ENCODE measurements at regions not wholly inside any gene's neighbourhood (a gene's known extent, or its start where the extent isn't known, plus 50 kb on each side); places are given as distances from the start of the nearest gene placed in this dataset.

GRCh38 chr15:39177561-39177960 is 403.3 kb upstream of the THBS1 start:
- Histone ChIP-seq H3K36me3 (ENCODE audit: control insufficient read depth, insufficient read depth, low read length) (no peaks in the 10 kb centered on the region), H3K9me3 (ENCODE audit: control insufficient read depth, low read length) (no peaks in the 10 kb centered on the region), H3K4me1 (ENCODE audit: control insufficient read depth, insufficient read depth, low read length) (peaks cover 5% of the 10 kb centered on the region), H3K4me3 (ENCODE audit: insufficient read depth, low read depth, low read length) (no peak overlapping the region), H3K27me3 (ENCODE audit: control insufficient read depth, insufficient read depth, low read length, poor library complexity, severe bottlenecking) (no peaks in the 10 kb centered on the region), H3K27ac (ENCODE audit: insufficient read depth, low read depth, low read length, poor library complexity, severe bottlenecking) (no peak overlapping the region)
- 93 to 96% methylated on average over 4 of the region's 4 CpGs for WGBS, 2 experiments

GRCh38 chr15:39180030-39180429 is 400.8 kb upstream of the THBS1 start:
- Histone ChIP-seq H3K27me3 (ENCODE audit: control insufficient read depth, insufficient read depth, low read length, poor library complexity, severe bottlenecking) (no peaks in the 10 kb centered on the region), H3K9me3 (ENCODE audit: control insufficient read depth, low read length) (no peaks in the 10 kb centered on the region), H3K4me1 (ENCODE audit: control insufficient read depth, insufficient read depth, low read length) (no peaks in the 10 kb centered on the region), H3K27ac (ENCODE audit: insufficient read depth, low read depth, low read length, poor library complexity, severe bottlenecking) (no peak overlapping the region), H3K36me3 (ENCODE audit: control insufficient read depth, insufficient read depth, low read length) (no peaks in the 10 kb centered on the region), H3K4me3 (ENCODE audit: insufficient read depth, low read depth, low read length) (no peak overlapping the region)
- 86 to 100% methylated on average over 1 of the region's 1 CpG for WGBS, 2 experiments

GRCh38 chr15:39180483-39180933 is 400.4 kb upstream of the THBS1 start:
- Histone ChIP-seq H3K4me1 (ENCODE audit: control insufficient read depth, insufficient read depth, low read length) (no peaks in the 10 kb centered on the region), H3K27me3 (ENCODE audit: control insufficient read depth, insufficient read depth, low read length, poor library complexity, severe bottlenecking) (no peaks in the 10 kb centered on the region), H3K27ac (ENCODE audit: insufficient read depth, low read depth, low read length, poor library complexity, severe bottlenecking) (no peak overlapping the region)

GRCh38 chr15:39181056-39181747 is 399.7 kb upstream of the THBS1 start:
- Histone ChIP-seq H3K4me1 (ENCODE audit: control insufficient read depth, insufficient read depth, low read length) (no peaks in the 10 kb centered on the region), H3K9me3 (ENCODE audit: control insufficient read depth, low read length) (no peaks in the 10 kb centered on the region), H3K36me3 (ENCODE audit: control insufficient read depth, insufficient read depth, low read length) (no peaks in the 10 kb centered on the region), H3K27ac (ENCODE audit: insufficient read depth, low read depth, low read length, poor library complexity, severe bottlenecking) (no peak overlapping the region), H3K4me3 (ENCODE audit: insufficient read depth, low read depth, low read length) (no peak overlapping the region), H3K27me3 (ENCODE audit: control insufficient read depth, insufficient read depth, low read length, poor library complexity, severe bottlenecking) (no peaks in the 10 kb centered on the region)
- WGBS, 2 experiments: 60 to 91% methylated on average over 1 of the region's 1 CpG

More at GRCh38 chr15:39180483-39180933, 400.4 kb upstream of the THBS1 start:
- Histone ChIP-seq H3K9me3 (ENCODE audit: control insufficient read depth, low read length) (no peaks in the 10 kb centered on the region), H3K36me3 (ENCODE audit: control insufficient read depth, insufficient read depth, low read length) (no peaks in the 10 kb centered on the region), H3K4me3 (ENCODE audit: insufficient read depth, low read depth, low read length) (no peak overlapping the region)

GRCh38 chr15:39181940-39182339 is 398.9 kb upstream of the THBS1 start:
- no peaks in the 10 kb centered on the region for H3K36me3 ChIP-seq (ENCODE audit: control insufficient read depth, insufficient read depth, low read length)
- H3K27me3 ChIP-seq (ENCODE audit: control insufficient read depth, insufficient read depth, low read length, poor library complexity, severe bottlenecking): no peaks in the 10 kb centered on the region
- 99 to 100% methylated on average over 2 of the region's 2 CpGs for WGBS, 2 experiments
- no peaks in the 10 kb centered on the region for H3K9me3 ChIP-seq (ENCODE audit: control insufficient read depth, low read length)
- H3K4me1 ChIP-seq (ENCODE audit: control insufficient read depth, insufficient read depth, low read length): no peaks in the 10 kb centered on the region
- H3K4me3 ChIP-seq (ENCODE audit: insufficient read depth, low read depth, low read length): no peak overlapping the region
- no peak overlapping the region for H3K27ac ChIP-seq (ENCODE audit: insufficient read depth, low read depth, low read length, poor library complexity, severe bottlenecking)

- WGBS, 2 experiments: 94 to 100% methylated on average over 1 of the region's 1 CpG
- Histone ChIP-seq H3K36me3 (ENCODE audit: control insufficient read depth, insufficient read depth, low read length) (no peaks in the 10 kb centered on the region), H3K4me3 (ENCODE audit: insufficient read depth, low read depth, low read length) (no peak overlapping the region), H3K9me3 (ENCODE audit: control insufficient read depth, low read length) (no peaks in the 10 kb centered on the region), H3K27ac (ENCODE audit: insufficient read depth, low read depth, low read length, poor library complexity, severe bottlenecking) (no peak overlapping the region), H3K27me3 (ENCODE audit: control insufficient read depth, insufficient read depth, low read length, poor library complexity, severe bottlenecking) (no peaks in the 10 kb centered on the region), H3K4me1 (ENCODE audit: control insufficient read depth, insufficient read depth, low read length) (no peaks in the 10 kb centered on the region)
These were observed 397.6 kb upstream of the THBS1 start for GRCh38 chr15:39183164-39183881.

GRCh38 chr15:39184701-39185390 is 396.0 kb upstream of the THBS1 start:
- Histone ChIP-seq H3K9me3 (ENCODE audit: control insufficient read depth, low read length) (no peaks in the 10 kb centered on the region), H3K36me3 (ENCODE audit: control insufficient read depth, insufficient read depth, low read length) (no peaks in the 10 kb centered on the region), H3K27me3 (ENCODE audit: control insufficient read depth, insufficient read depth, low read length, poor library complexity, severe bottlenecking) (no peaks in the 10 kb centered on the region), H3K4me1 (ENCODE audit: control insufficient read depth, insufficient read depth, low read length) (no peaks in the 10 kb centered on the region), H3K4me3 (ENCODE audit: insufficient read depth, low read depth, low read length) (no peak overlapping the region), H3K27ac (ENCODE audit: insufficient read depth, low read depth, low read length, poor library complexity, severe bottlenecking) (no peak overlapping the region)
- 92 to 94% methylated on average over 4 of the region's 4 CpGs for WGBS, 2 experiments

GRCh38 chr15:39188314-39188713 is 392.6 kb upstream of the THBS1 start:
- Histone ChIP-seq H3K27me3 (ENCODE audit: control insufficient read depth, insufficient read depth, low read length, poor library complexity, severe bottlenecking) (no peaks in the 10 kb centered on the region), H3K4me3 (ENCODE audit: insufficient read depth, low read depth, low read length) (no peak overlapping the region), H3K36me3 (ENCODE audit: control insufficient read depth, insufficient read depth, low read length) (no peaks in the 10 kb centered on the region), H3K9me3 (ENCODE audit: control insufficient read depth, low read length) (no peaks in the 10 kb centered on the region), H3K27ac (ENCODE audit: insufficient read depth, low read depth, low read length, poor library complexity, severe bottlenecking) (no peak overlapping the region), H3K4me1 (ENCODE audit: control insufficient read depth, insufficient read depth, low read length) (no peaks in the 10 kb centered on the region)
- WGBS, 2 experiments: 80% methylated on average over 1 of the region's 1 CpG; no CpG with 5 or more reads in 1 of the 2 experiments

GRCh38 chr15:39188930-39189329 is 391.9 kb upstream of the THBS1 start:
- no peak overlapping the region for H3K4me3 ChIP-seq (ENCODE audit: insufficient read depth, low read depth, low read length)
- 90 to 96% methylated on average over 3 of the region's 3 CpGs for WGBS, 2 experiments
- H3K9me3 ChIP-seq (ENCODE audit: control insufficient read depth, low read length): no peaks in the 10 kb centered on the region
- no peaks in the 10 kb centered on the region for H3K4me1 ChIP-seq (ENCODE audit: control insufficient read depth, insufficient read depth, low read length)
- H3K27ac ChIP-seq (ENCODE audit: insufficient read depth, low read depth, low read length, poor library complexity, severe bottlenecking): no peak overlapping the region
- H3K36me3 ChIP-seq (ENCODE audit: control insufficient read depth, insufficient read depth, low read length): no peaks in the 10 kb centered on the region
- H3K27me3 ChIP-seq (ENCODE audit: control insufficient read depth, insufficient read depth, low read length, poor library complexity, severe bottlenecking): no peaks in the 10 kb centered on the region

GRCh38 chr15:39191871-39192291 is 389.0 kb upstream of the THBS1 start:
- no peaks in the 10 kb centered on the region for H3K36me3 ChIP-seq (ENCODE audit: control insufficient read depth, insufficient read depth, low read length)
- H3K27ac ChIP-seq (ENCODE audit: insufficient read depth, low read depth, low read length, poor library complexity, severe bottlenecking): no peak overlapping the region
- no peak overlapping the region for H3K4me3 ChIP-seq (ENCODE audit: insufficient read depth, low read depth, low read length)
- H3K9me3 ChIP-seq (ENCODE audit: control insufficient read depth, low read length): no peaks in the 10 kb centered on the region
- H3K27me3 ChIP-seq (ENCODE audit: control insufficient read depth, insufficient read depth, low read length, poor library complexity, severe bottlenecking): no peaks in the 10 kb centered on the region
- H3K4me1 ChIP-seq (ENCODE audit: control insufficient read depth, insufficient read depth, low read length): no peaks in the 10 kb centered on the region
